Neural crest cell (in vitro differentiated cells): ENCODE measurements at regions not wholly inside any gene's neighbourhood (a gene's known extent, or its start where the extent isn't known, plus 50 kb on each side); places are given as distances from the start of the nearest gene placed in this dataset.

Experiments
- DNase-seq: peaks from one replicate; pipeline ENCODE4 v3.0.0; 2021; ENCODE audit warnings: low read depth, mixed read lengths, low spot score
- H3K27ac Mint-ChIP-seq: one replicate; pipeline ENCODE4 v1.8.0; 2021; ENCODE audit warnings: mild to moderate bottlenecking, mixed read lengths; ENCODE audit not compliant: unreplicated experiment
- H3K27me3 Mint-ChIP-seq: 2 replicates; pipeline ENCODE4 v1.8.0; 2021; ENCODE audit warnings: low read depth, mild to moderate bottlenecking, mixed read lengths
- H3K36me3 Mint-ChIP-seq: 2 replicates; pipeline ENCODE4 v1.8.0; 2021; ENCODE audit warnings: low read depth, mild to moderate bottlenecking, mixed read lengths
- H3K4me1 Mint-ChIP-seq: 2 replicates; pipeline ENCODE4 v1.8.0; 2021; ENCODE audit warnings: mixed read lengths
- H3K4me3 Mint-ChIP-seq: one replicate; pipeline ENCODE4 v1.8.0; 2021; ENCODE audit warnings: mild to moderate bottlenecking, mixed read lengths
- H3K9me3 Mint-ChIP-seq: 2 replicates; pipeline ENCODE4 v1.8.0; 2021; ENCODE audit warnings: mixed read lengths
- CTCF ChIP-seq: fragments of 200-600 bp; sonication (generic); conservative IDR thresholded peaks from 2 replicates; pipeline ENCODE4 v1.5.0; 2021; ENCODE audit warnings: antibody characterized with exemption, mild to moderate bottlenecking

DNA sequence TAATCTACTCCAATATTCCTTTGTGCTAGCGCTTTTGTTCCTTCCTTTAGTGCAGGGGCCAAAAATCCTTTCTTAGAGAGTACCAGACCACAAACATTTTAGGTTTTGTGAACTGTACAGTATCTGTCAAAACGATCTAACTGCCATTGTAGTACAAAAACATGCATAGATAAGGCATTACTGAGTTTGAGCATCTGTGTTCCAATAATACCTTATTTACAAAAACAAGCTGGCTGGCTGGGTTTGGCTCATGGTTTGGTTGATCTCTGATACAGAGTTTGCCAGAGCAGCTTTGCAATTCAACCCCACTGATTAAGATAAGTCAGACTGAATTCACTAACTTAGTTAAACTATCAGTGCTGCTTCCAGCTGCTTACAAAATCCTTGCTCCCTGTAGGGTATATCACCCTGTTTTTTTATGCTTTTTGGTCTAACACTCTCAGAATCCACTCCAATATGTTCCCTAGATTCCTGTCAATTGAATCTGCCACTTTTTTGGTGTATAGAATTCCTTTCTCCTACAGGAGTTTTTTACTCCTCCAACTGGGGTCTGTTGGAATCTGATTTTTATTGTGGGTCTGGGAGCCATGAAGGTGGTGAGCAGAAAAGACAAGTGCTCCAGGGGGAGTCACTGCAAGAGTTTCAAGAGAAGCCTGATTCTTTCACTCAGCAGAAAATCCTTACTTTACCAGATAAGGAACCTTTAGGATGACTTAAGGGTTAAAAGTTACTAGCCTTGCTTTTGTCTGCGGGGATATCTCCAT lies 1399.4 kb downstream of the EFNB2 start:
- no peak overlapping the region for H3K4me3 Mint-ChIP-seq
- H3K27me3 Mint-ChIP-seq = no peaks in the 10 kb centered on the region
- TF ChIP-seq CTCF = no peak
- no peak overlapping the region for H3K27ac Mint-ChIP-seq
- peaks cover 11% of the 10 kb centered on the region for H3K4me1 Mint-ChIP-seq
- no peak for DNase-seq
- H3K36me3 Mint-ChIP-seq = peaks cover 3% of the 10 kb centered on the region
- H3K9me3 Mint-ChIP-seq = peaks cover 2% of the 10 kb centered on the region

- DNase-seq = no peak
- Mint-ChIP-seq H3K27ac (no peak overlapping the region), H3K27me3 (no peaks in the 10 kb centered on the region), H3K4me1 (no peaks in the 10 kb centered on the region), H3K36me3 (no peaks in the 10 kb centered on the region), H3K9me3 (no peaks in the 10 kb centered on the region), H3K4me3 (no peak overlapping the region)
- TF ChIP-seq CTCF = no peak
Observed at GRCh38 chr13:105127732-105128131, 1407.7 kb downstream of the EFNB2 start.

GRCh38 chr13:105121221-105121620 lies 1414.2 kb downstream of the EFNB2 start:
- H3K36me3 Mint-ChIP-seq = no peaks in the 10 kb centered on the region

GRCh38 chr13:105118426-105118985 lies 1417.0 kb downstream of the EFNB2 start:
- Mint-ChIP-seq H3K4me3 (no peak overlapping the region), H3K36me3 (no peaks in the 10 kb centered on the region), H3K9me3 (peaks cover 6% of the 10 kb centered on the region), H3K27me3 (no peaks in the 10 kb centered on the region), H3K4me1 (peaks cover 5% of the 10 kb centered on the region), H3K27ac (no peak overlapping the region)
- no peak for DNase-seq
- TF ChIP-seq CTCF = no peak

More at GRCh38 chr13:105121221-105121620, 1414.2 kb downstream of the EFNB2 start:
- Mint-ChIP-seq H3K27me3 (no peaks in the 10 kb centered on the region), H3K4me1 (peaks cover 5% of the 10 kb centered on the region), H3K9me3 (no peaks in the 10 kb centered on the region), H3K4me3 (no peak overlapping the region), H3K27ac (no peak overlapping the region)
- DNase-seq = no peak
- TF ChIP-seq CTCF = no peak

DNA sequence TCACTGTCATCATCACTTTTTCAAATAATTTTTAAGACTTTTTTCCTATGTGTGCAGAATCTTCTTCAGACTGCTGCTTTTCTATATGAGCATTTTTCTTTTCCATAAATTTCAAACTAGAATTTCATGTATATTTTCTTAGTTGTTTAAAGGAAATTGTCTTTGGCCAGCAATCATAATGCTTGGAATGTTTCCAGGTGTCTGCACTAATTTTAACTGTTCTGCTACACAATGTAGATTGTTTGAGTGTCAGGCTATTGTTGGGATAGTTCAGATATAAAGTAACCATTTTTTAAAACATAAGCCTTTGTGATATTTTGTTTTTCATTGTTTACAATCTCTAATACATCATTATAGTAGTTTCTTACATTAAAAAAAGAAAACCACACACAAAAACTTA lies 1418.5 kb downstream of the EFNB2 start:
- no peak overlapping the region for H3K27ac Mint-ChIP-seq
- no peak for DNase-seq
- H3K9me3 Mint-ChIP-seq = peaks cover 11% of the 10 kb centered on the region
- no peaks in the 10 kb centered on the region for H3K36me3 Mint-ChIP-seq
- H3K4me1 Mint-ChIP-seq = peaks cover 5% of the 10 kb centered on the region
- no peaks in the 10 kb centered on the region for H3K27me3 Mint-ChIP-seq
- H3K4me3 Mint-ChIP-seq = no peak overlapping the region
- no peak for TF ChIP-seq CTCF
